ENCODE measurements at regions not wholly inside any gene's neighbourhood (a gene's known extent, or its start where the extent isn't known, plus 50 kb on each side); places are given as distances from the start of the nearest gene placed in this dataset.

- no peak for TF ChIP-seq POLR2AphosphoS5 (IDR thresholded peaks at IDR 0.05; ENCODE audit: borderline replicate concordance, low read depth, low read length)
- TF ChIP-seq EZH2 (IDR thresholded peaks at IDR 0.05): no peak
These were observed 208.6 kb upstream of the GALNT17 start for GRCh38 chr7:70923181-70923845.

Data from SK-N-MC (cell line).